H4 (cell line): ENCODE measurements at regions not wholly inside any gene's neighbourhood (a gene's known extent, or its start where the extent isn't known, plus 50 kb on each side); places are given as distances from the start of the nearest gene placed in this dataset.

Experiments
- DNase-seq: peaks from one replicate; pipeline ENCODE4 v3.0.0-alpha.2; 2015; ENCODE audit warnings: low spot score

- no peak for DNase-seq
Observed at GRCh38 chr7:155870334-155871180, 58.3 kb upstream of the SHH start.

GRCh38 chr7:155869784-155870076 is 57.5 kb upstream of the SHH start:
- DNase-seq: no peak

GRCh38 chr7:155868955-155869783 is 56.9 kb upstream of the SHH start:
- DNase-seq: no peak

- DNase-seq: no peak
Observed at GRCh38 chr7:155867734-155868400, 55.6 kb upstream of the SHH start.

GRCh38 chr7:155867280-155867679 is 55.0 kb upstream of the SHH start:
- DNase-seq: no peak

GRCh38 chr7:155865830-155866525 is 53.7 kb upstream of the SHH start:
- no peak for DNase-seq

GRCh38 chr7:155864991-155865690 is 52.9 kb upstream of the SHH start:
- DNase-seq: no peak

- DNase-seq: no peak
Observed at GRCh38 chr7:155864271-155864985, 52.2 kb upstream of the SHH start.

GRCh38 chr7:155863721-155864151 is 51.5 kb upstream of the SHH start:
- DNase-seq: no peak

- DNase-seq: no peak
Observed at GRCh38 chr7:155862123-155862892, 50.0 kb upstream of the SHH start.
